Transverse colon (tissue), 4 donors: ENCODE measurements at regions not wholly inside any gene's neighbourhood (a gene's known extent, or its start where the extent isn't known, plus 50 kb on each side); places are given as distances from the start of the nearest gene placed in this dataset.

ENCODE experiments used
- DNase-seq: peaks from one replicate; pipeline ENCODE4 v3.0.0-alpha.2; 2019
- H3K27ac ChIP-seq, 4 donors: fragments of 200-600 bp; sonication (generic); 2 replicates each; pipeline ENCODE4 v1.5.1; 2016 to 2018; ENCODE audit warnings: inconsistent platforms in 4 of 4
- H3K27me3 ChIP-seq: fragments of 200-600 bp; sonication (generic); 2 replicates; pipeline ENCODE4 v1.5.1; 2017; ENCODE audit warnings: inconsistent platforms
- H3K36me3 ChIP-seq, 4 donors: fragments of 200-600 bp; sonication (generic); 2 replicates each; pipeline ENCODE4 v1.5.1; 2017 to 2019; ENCODE audit warnings: inconsistent platforms in 4 of 4
- H3K4me1 ChIP-seq, 4 donors: fragments of 200-600 bp; sonication (generic); 2 replicates each; pipeline ENCODE4 v1.5.1; 2017 to 2020; ENCODE audit warnings: inconsistent platforms in 4 of 4
- H3K4me3 ChIP-seq, 4 donors: fragments of 200-600 bp; sonication (generic); 1 replicate in 1 of 4; 2 replicates in 3 of 4; pipeline versions ENCODE4 v1.5.1 to v1.6.1; 2017 to 2019; ENCODE audit warnings: inconsistent platforms in 4 of 4
- H3K9me3 ChIP-seq, 2 donors: fragments of 200-600 bp; sonication (generic); 2 replicates each; pipeline ENCODE4 v1.5.1; 2017 to 2019; ENCODE audit warnings: inconsistent platforms in 2 of 2
- EP300 ChIP-seq: sonication (generic); formaldehyde crosslinking; IDR thresholded peaks from one replicate; pipeline ENCODE4 v1.6.1; 2017; ENCODE audit warnings: antibody characterized with exemption, low read depth
- POLR2A ChIP-seq: fragments of 450-650 bp; IDR thresholded peaks from one replicate; pipeline ENCODE4 v1.6.1; 2016; ENCODE audit warnings: antibody characterized with exemption, mild to moderate bottlenecking, moderate library complexity
- POLR2AphosphoS5 ChIP-seq, 3 donors: sonication (generic); formaldehyde crosslinking; IDR thresholded peaks; one replicate each; pipeline ENCODE4 v1.6.1; 2016; ENCODE audit warnings: antibody characterized with exemption in 3 of 3
- WGBS, 2 donors: methylation state at CpG; one replicate each; pipeline ENCODE4 v1.1.5; 2018; ENCODE audit warnings: low coverage in 1 of 2; 5-methylcytosine and 5-hydroxymethylcytosine counted together
- in situ Hi-C, 4 donors: fragments of 200-750 bp; cut with MboI; loops; one replicate each; pipeline versions ENCODE4 v1.15.0 to v1.15.1; 2017; ENCODE audit warnings: low sequenced_read_pairs in 3 of 4, low pct_ligation_motif_present in 1 of 4, low pct_unique_long_range_greater_than_20kb in 1 of 4
- intact Hi-C: fragments of 100-400 bp; cut with DNase I; formaldehyde crosslinking; loops from one replicate; pipeline ENCODE4 v1.15.1; 2023; ENCODE audit warnings: low total_unique reads
- TF ChIP-seq, protein P1 (sequence below), 5 experiments: fragments of 200-600 bp in 3 of 5; fragments of 450-650 bp in 2 of 5; sonication (generic) in 3 of 5; IDR thresholded peaks; 1 replicate in 2 of 5; 2 replicates in 3 of 5; pipeline ENCODE4 v1.5.1; 2016 to 2017; ENCODE audit warnings: antibody characterized with exemption in 5 of 5, inconsistent platforms in 3 of 5, mild to moderate bottlenecking in 2 of 5, moderate library complexity in 1 of 5

DNA sequence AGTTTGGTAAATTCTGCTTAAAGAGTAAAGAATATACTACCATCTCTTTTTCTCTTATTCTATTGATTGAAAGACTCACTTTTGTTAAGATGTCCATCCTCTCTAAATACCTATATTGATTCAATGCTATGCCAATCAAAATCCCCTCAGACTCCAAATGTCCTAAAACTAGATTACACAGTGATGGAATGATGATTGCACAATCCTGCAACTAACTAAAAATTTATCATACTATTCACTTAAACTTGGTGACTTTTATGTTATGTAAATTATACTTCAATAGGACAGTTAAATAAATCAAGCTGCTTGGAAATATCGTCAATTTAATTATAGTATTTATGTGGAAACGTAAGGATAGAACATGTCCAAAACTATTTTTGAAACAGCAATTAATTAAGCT is 2765.1 kb upstream of the PCDH20 start:
- TF ChIP-seq, protein P1, sequence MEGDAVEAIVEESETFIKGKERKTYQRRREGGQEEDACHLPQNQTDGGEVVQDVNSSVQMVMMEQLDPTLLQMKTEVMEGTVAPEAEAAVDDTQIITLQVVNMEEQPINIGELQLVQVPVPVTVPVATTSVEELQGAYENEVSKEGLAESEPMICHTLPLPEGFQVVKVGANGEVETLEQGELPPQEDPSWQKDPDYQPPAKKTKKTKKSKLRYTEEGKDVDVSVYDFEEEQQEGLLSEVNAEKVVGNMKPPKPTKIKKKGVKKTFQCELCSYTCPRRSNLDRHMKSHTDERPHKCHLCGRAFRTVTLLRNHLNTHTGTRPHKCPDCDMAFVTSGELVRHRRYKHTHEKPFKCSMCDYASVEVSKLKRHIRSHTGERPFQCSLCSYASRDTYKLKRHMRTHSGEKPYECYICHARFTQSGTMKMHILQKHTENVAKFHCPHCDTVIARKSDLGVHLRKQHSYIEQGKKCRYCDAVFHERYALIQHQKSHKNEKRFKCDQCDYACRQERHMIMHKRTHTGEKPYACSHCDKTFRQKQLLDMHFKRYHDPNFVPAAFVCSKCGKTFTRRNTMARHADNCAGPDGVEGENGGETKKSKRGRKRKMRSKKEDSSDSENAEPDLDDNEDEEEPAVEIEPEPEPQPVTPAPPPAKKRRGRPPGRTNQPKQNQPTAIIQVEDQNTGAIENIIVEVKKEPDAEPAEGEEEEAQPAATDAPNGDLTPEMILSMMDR (IDR thresholded peaks at IDR 0.05) = no peak
- no peak for TF ChIP-seq POLR2AphosphoS5 (IDR thresholded peaks at IDR 0.05)
- no peak for TF ChIP-seq EP300
- no peak for TF ChIP-seq POLR2A
- Histone ChIP-seq H3K4me3 (no peak overlapping the region), H3K27ac (no peak overlapping the region), H3K9me3 (no peaks in the 10 kb centered on the region), H3K36me3 (no peaks in the 10 kb centered on the region), H3K4me1 (no peaks in the 10 kb centered on the region), H3K27me3 (no peaks in the 10 kb centered on the region)
- in situ Hi-C loops (no loop called here), intact Hi-C loops (loop anchor here (5.0 kb wide), 1 partner anchor 808 kb away; no protein-coding TSS in a partner anchor)
- WGBS, 2 donors = 72 to 89% methylated on average over 2 of the region's 2 CpGs
- DNase-seq = no peak

GRCh38 chr13:64165826-64166225 is 2750.2 kb upstream of the PCDH20 start:
- no peak for DNase-seq
- Histone ChIP-seq H3K27ac (no peak overlapping the region), H3K36me3 (no peaks in the 10 kb centered on the region), H3K9me3 (no peaks in the 10 kb centered on the region), H3K4me1 (no peaks in the 10 kb centered on the region), H3K4me3 (no peak overlapping the region), H3K27me3 (no peaks in the 10 kb centered on the region)
- 44% methylated on average over 1 of the region's 1 CpG; no CpG with 5 or more reads in 1 of the 2 donors for WGBS, 2 donors
- intact Hi-C loops (no loop called here), in situ Hi-C loops (no loop called here)
- TF ChIP-seq POLR2AphosphoS5 (IDR thresholded peaks at IDR 0.05) (no peak), POLR2A (no peak), EP300 (no peak)
- TF ChIP-seq, protein P1 (IDR thresholded peaks at IDR 0.05) = no peak

DNA sequence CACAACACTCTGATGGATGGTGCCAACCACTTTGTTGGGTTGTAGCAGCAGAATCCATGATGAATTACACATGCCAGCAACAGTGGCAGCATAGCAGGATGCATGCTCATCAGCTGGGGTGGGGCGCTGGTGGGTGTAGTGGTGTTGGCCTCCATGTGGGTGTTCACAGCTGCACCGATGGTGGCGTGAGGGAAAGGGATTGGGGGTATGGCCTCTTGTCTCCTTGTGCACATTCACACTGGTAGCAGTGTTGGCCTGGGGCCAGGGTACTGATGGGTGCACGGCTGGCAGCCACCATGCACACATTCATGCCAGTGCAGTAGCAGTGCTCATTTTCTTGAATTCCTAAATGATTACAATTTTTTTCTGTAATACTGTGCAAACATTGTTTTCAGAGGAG is 2748.8 kb upstream of the PCDH20 start:
- DNase-seq = no peak

GRCh38 chr13:64160479-64160878 is 2744.8 kb upstream of the PCDH20 start:
- no peaks in the 10 kb centered on the region for H3K27me3 ChIP-seq
- in situ Hi-C loops = no loop called here
- H3K4me3 ChIP-seq = no peak overlapping the region
- H3K27ac ChIP-seq = no peak overlapping the region
- no peaks in the 10 kb centered on the region for H3K4me1 ChIP-seq
- no peak for DNase-seq
- no peaks in the 10 kb centered on the region for H3K36me3 ChIP-seq
- intact Hi-C loops = no loop called here
- H3K9me3 ChIP-seq = no peaks in the 10 kb centered on the region
- TF ChIP-seq, protein P1 (IDR thresholded peaks at IDR 0.05) = no peak
- TF ChIP-seq POLR2AphosphoS5 (IDR thresholded peaks at IDR 0.05) = no peak
- TF ChIP-seq EP300 = no peak
- no peak for TF ChIP-seq POLR2A

More for the DNA sequence above, 2748.8 kb upstream of the PCDH20 start:
- Histone ChIP-seq H3K36me3 (no peaks in the 10 kb centered on the region), H3K4me1 (no peaks in the 10 kb centered on the region), H3K4me3 (no peak overlapping the region), H3K27ac (no peak overlapping the region), H3K9me3 (no peaks in the 10 kb centered on the region), H3K27me3 (no peaks in the 10 kb centered on the region)
- in situ Hi-C loops (no loop called here), intact Hi-C loops (no loop called here)
- TF ChIP-seq POLR2A = no peak
- TF ChIP-seq, protein P1 (IDR thresholded peaks at IDR 0.05) = no peak
- no peak for TF ChIP-seq POLR2AphosphoS5 (IDR thresholded peaks at IDR 0.05)
- no peak for TF ChIP-seq EP300
- WGBS, 2 donors = 90 to 95% methylated on average over 4 of the region's 4 CpGs
